Muscle of arm (tissue), 1 donor: ENCODE measurements at regions not wholly inside any gene's neighbourhood (a gene's known extent, or its start where the extent isn't known, plus 50 kb on each side); places are given as distances from the start of the nearest gene placed in this dataset.

Experiments used
- DNase-seq: peaks from one replicate; pipeline ENCODE4 v3.0.0-alpha.2; 2013

- no peak for DNase-seq
These were observed 115.8 kb upstream of the SERTAD2 start for GRCh38 chr2:64769392-64770044.

GRCh38 chr2:64770137-64770780, 116.5 kb upstream of the SERTAD2 start:
- DNase-seq, result no peak

DNA sequence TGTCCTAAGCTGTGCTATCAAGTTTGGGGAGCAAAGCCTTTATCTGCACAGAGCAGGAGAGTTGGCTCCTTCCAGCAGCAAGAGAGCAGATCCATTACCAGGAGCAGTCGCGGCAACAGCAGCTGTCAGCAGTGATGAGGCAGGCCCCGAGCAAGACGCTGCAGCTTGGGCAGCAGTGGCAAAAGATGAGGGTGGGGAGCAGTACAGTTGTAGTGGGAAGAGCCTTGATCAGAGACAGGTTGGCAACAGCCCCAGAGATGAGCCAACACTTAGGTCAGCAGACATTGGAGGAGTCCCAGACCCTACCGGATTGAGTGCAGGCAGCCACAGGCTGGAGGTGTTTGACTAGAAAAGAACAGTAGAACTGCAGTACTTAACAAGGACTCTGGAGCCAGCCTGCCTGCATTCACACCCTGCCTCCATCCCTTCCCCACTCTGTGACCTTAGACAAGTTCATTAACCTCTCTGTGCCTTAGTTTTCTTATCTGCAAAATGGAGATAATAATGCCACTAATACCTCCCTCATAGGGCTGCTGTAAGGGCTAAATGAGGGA, 117.1 kb upstream of the SERTAD2 start:
- no peak for DNase-seq

GRCh38 chr2:64771737-64772136, 118.0 kb upstream of the SERTAD2 start:
- no peak for DNase-seq

DNA sequence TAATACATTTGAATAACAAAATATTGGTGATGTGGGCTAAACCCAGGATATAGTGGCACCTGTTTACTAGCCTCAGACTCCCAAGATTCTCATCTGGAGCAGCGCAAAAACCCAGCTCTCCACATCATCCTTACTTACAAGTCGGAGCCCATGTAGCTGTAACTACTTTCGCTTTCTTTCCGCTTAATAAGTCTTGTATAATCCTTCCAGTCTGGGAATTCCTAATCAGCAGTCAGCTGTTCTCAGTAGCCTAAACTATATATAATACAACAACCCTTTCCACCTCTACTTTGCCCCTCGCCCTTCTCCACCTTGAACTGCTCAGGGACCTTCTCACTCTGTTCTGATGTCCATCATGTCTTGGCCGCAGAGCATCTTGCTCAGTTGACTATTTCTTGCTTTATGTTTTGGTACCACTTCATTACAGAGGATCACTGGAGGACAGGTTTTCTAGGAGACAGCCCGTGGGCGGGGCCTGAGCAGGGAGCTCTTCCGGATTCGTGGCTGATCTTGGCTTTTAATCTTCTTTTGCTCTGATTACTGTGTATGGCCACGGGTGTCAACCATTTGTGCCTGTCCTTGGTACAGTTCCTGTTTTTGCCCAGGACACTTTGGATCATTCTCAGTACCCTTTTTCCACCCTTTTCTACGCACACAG, 119.9 kb upstream of the SERTAD2 start:
- DNase-seq, result no peak

DNA sequence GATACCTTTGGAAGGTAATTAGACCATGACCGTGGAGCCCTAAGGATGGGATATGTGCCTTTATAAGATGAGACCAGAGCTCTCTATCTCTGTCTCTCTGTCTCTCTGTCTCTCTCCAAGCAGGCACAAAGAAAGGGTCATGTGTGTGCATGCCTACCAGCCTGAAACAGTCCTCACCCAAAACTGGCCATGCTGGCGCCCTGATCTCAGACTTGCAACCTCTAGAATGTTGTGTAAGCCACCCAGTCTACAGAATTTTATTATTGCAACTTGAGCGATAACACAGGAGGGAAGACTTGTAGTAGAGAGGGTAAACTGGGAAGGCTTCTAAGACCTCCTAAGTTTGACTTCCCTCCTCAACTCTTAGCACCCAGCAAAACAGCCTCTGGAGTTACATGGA, 124.1 kb upstream of the SERTAD2 start:
- no peak for DNase-seq

- DNase-seq, result no peak
These were observed 125.5 kb upstream of the SERTAD2 start for GRCh38 chr2:64779117-64779690.

- DNase-seq, result no peak
These were observed 126.3 kb upstream of the SERTAD2 start for GRCh38 chr2:64780041-64780440.

- no peak for DNase-seq
These were observed 128.1 kb upstream of the SERTAD2 start for GRCh38 chr2:64781711-64782390.

DNA sequence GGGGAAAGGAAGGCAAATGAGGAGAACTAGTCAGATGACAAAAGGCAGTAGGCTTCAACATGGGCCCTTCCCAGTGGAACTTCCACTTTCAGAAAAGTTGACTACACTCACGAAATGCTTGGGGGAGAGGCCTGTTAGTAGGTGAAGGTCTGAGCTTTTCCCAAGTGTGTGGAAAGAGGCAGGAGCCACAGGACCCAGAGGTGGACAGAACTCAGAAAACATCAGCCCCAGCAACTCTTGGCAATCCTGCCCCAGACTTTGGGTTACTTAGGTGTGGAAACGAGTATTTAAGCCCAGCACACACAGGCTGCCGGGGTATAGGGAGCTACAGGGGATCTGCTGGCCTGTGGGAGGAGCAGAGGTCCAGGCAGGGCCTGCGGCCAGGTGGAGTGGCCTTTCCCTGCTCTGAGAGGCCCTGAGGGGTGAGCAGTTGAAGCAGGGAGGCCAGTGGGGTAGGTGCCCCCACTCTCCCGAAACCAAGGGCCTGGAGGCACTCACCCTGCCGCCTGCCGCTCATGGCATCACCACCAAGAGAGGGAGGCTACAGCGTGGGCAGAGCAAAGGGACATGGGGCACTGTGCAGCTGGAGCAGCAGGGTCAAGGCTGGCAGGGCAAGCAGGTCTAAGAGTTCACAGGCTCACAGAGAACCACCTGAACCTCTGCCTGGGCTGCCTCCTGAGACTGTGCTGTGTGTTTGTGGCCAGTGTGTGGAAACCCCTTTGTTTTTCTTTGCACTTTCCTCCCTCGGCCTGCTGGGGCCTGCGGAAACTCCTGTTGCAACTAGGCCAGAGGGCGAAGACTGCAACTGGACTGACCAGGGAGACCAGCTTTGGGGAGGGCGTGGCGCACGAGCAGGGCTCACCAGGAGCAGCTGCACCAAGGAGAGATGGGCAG, 130.7 kb upstream of the SERTAD2 start:
- no peak for DNase-seq

- no peak for DNase-seq
These were observed 131.5 kb upstream of the SERTAD2 start for GRCh38 chr2:64785245-64785644.

DNA sequence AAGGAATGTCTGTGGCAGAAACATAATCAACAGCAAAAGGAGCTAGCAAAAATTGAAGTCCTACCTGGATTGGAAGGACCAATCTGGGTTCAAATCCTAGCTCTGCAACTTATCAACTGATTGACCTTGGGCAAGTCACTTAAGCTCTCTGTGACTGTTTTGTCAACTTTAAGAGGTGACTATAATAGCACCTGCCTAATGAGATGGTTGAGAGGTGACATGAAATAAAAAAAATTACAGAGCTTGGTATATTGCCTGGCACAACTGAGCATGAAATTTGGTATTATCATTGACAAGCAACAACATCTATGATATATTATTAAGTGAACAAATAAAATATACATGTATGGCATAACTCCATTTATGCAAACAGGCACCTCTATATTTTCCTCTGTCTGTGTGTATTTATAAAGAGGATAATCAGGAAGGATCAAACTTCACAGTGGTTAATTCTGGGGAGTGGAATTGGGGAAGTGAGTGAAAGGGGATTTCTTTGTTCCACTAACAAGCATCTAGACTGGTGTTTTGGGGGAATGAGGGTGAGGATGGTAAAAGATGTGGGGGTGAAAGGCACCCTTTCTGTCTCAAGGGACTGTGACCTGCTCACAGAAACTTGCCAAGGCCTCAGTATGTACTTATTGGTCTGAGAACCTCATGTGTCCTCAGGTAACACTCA, 132.8 kb upstream of the SERTAD2 start:
- DNase-seq, result no peak

DNA sequence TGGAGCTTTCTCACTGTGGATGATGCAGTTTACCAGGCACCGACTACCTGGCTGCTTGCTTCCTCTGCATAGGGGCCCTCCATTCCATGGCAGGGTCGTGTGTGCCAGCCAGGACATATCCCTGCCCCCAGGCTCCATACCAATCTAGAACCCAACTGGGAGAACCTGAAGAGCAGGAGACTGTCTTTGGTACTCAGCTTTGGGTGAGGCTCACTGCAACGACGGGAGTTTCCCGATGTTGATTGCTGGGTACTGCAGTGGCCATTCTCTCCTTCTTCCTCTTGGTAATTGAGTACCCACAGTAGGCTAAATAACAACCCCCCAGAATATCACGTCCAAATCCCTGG, 133.3 kb upstream of the SERTAD2 start:
- no peak for DNase-seq

DNA sequence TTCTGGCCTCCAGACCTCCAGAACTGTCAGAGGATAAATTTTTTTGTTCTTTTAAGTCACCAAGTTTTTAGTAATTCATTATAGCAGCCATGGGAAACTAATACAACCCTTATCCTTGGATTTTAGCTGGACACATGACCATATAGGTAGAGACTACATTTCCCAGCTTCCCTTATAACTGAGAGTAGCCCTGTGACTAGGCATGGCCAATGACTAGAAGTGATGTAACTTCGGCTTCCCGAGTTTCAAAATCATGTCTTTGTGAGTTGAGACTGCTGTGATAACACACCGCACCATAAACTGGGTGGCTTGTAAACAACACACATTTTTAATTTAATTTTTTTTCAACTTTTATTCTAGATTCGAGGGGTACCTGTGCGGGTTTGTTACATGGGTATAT, 134.0 kb upstream of the SERTAD2 start:
- DNase-seq, result no peak

DNA sequence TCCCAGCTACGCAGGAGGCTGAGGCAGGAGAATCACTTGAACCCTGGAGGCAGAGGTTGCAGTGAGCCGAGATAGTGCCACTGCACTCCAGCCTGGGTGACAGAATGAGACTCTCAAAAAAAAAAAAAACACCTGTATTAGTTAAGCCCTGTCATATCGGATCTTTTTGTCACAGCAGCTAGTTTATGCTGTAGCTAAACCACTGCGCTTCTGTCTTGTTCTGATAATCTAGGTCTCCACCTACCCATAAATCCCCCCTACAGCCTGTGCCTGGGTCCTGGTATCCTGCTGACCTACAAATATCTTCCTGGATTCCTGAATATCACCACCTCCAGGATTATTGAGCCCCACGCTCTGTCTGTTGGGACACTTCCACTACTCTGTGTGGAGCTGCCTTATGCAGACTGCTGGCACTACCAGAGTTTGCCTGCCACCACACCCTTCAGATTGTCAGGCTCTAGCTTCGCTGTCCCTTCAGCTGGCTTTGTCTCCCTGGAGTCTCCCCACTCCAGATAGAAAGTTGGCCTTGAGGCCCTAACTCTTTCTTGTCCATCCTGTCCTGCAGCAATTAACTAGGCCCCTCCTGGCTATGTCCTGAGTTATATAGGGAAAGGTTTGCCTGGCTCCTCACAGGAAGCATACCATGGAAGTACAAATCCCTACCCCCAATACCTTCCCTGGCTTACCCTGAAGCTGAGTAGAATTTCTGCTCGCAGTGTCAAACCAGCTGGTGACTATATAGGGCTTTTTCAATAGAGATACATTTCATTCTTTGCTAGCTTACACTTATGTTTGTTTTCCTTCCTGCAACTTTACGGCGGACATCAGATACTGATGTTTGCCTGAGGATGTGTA, 136.0 kb upstream of the SERTAD2 start:
- no peak for DNase-seq

DNA sequence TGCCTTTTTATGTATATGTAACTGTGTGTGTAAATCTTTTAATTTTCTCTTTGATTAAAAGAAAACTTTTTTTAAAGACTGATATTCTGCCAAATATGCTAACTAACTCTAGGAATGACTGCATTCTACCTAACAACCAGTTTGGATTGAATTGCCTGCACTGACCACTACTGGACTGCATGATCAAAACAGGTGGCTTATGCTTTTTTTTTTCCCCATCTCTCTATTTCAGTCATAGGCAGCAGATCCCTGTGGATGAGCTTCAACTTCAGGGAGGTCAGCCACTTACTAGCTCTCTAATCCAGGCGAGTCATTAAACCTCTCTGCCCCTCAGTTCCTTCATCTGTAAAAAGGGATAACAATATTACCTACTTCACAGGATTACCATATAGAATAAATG, 138.6 kb upstream of the SERTAD2 start:
- no peak for DNase-seq

GRCh38 chr2:64792995-64793639, 139.4 kb upstream of the SERTAD2 start:
- DNase-seq, result no peak

GRCh38 chr2:64793701-64794100, 140.0 kb upstream of the SERTAD2 start:
- DNase-seq, result no peak

DNA sequence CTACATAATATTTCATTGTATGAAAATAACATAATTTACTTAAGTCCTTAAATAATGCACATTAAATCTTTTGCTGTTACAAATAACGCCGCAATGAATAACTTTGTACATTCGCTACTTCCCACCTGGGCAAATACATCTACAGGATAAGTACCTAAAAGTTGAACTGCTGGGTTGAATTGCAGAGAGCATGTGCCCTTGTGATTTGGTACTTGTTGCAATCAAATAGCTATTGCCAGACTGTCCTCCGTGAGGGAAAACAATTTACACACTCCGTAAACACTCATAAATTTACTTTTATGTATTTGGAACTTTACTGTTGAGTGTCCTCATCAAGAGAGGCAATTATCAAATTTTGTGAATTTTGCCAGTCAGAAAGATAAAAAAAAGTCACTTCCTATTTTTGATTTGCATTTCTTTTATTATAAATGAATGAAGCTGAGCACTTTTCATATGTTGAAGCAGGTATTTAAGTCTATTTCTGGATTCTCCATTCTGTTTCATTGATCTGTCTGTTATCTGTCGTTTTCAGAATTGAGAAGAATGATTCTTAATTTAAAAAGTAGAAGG, 140.8 kb upstream of the SERTAD2 start:
- DNase-seq, result no peak
